ENCODE measurements at regions not wholly inside any gene's neighbourhood (a gene's known extent, or its start where the extent isn't known, plus 50 kb on each side); places are given as distances from the start of the nearest gene placed in this dataset.

DNA sequence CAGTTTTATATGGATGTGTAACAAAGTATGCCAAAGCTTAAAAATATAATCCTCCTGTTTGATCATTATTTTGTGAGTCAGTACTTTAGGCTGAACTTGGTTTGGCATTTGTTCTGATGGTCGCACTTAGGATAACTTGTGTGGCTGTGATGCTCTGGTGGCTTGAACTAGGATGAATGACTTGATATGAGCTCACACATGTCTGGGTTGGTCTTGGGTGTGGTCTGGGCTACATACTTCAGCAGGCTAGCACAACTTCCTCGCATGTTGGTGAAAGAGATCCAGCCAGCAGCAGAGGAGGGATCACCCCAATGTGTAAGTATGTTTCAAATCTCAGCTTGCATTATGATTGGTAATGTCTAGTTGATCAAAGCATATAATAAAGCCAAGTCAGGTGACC lies 969.1 kb upstream of the PCDH9 start:
- H3K36me3 ChIP-seq (ENCODE audit: control insufficient read depth, insufficient read depth, low read length, severe bottlenecking), result no peaks in the 10 kb centered on the region
- no peak overlapping the region for H3K9ac ChIP-seq (ENCODE audit: low read length)
- DNase-seq (ENCODE audit: low read depth), result no peak
- H3K4me1 ChIP-seq (ENCODE audit: control insufficient read depth, insufficient read depth, low read length), result no peaks in the 10 kb centered on the region
- H3K4me3 ChIP-seq (ENCODE audit: low read length), result no peak overlapping the region
- H3K27me3 ChIP-seq (replicated peaks; ENCODE audit: control insufficient read depth, insufficient read depth, low read length), result no peaks in the 10 kb centered on the region
- H3K9me3 ChIP-seq (ENCODE audit: control insufficient read depth, low read length), result no peaks in the 10 kb centered on the region

DNA sequence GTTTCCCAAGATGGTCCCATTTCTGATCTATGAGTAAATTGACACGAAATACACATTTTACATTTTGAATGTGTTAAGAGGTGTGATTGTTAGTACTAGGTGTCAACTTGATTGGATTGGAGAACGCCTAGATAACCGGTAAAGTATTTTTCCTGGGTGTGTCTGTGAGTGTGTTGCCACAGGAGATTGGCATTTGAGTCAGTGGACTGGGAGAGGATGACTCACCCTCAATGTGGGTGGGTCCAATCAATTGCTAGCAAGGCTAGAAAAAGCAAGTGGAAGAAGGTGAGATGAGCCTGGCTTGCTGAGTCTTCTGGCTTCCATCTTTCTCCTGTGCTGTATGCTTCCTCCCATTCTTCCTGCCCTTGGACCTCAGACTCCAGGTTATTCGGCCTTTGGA lies 960.7 kb upstream of the PCDH9 start:
- no peaks in the 10 kb centered on the region for H3K27me3 ChIP-seq (replicated peaks; ENCODE audit: control insufficient read depth, insufficient read depth, low read length)
- DNase-seq (ENCODE audit: low read depth), result peak; percentile 25
- H3K4me1 ChIP-seq (ENCODE audit: control insufficient read depth, insufficient read depth, low read length), result peaks cover 4% of the 10 kb centered on the region
- no peaks in the 10 kb centered on the region for H3K36me3 ChIP-seq (ENCODE audit: control insufficient read depth, insufficient read depth, low read length, severe bottlenecking)
- H3K9me3 ChIP-seq (ENCODE audit: control insufficient read depth, low read length), result no peaks in the 10 kb centered on the region
- no peak overlapping the region for H3K4me3 ChIP-seq (ENCODE audit: low read length)
- H3K9ac ChIP-seq (ENCODE audit: low read length), result no peak overlapping the region

DNA sequence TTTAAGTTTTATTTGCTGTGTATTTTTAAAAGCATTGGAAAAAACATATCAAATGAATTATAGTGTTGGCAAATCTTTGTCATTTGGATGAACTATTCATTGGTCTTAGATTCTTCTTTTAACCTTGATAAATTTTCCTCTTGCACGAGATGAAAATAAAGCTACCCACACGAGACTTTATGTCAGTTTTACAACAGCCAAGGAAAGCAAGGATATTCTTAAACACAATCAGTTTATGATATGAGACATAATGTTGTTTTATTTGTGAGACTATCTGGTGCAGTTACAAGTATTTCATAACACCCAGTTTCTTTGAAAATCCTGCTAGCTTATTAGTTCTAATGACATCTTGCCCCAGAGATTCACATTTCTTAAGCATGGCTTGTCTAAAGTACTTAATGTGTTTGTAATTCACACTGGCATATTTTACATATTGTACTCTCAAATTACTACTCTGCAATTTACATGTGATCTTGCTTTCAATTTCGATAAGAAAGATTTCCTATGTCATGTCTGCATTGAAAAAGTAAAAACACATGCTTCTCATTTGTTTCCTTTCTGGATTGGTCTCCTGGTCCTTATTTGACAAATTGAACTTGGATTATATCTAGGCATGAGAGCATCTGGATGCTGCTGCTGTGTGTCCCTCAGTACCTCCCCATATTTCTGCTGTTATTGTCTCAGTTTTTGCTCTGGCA lies 955.5 kb upstream of the PCDH9 start:
- peak; percentile 43 for DNase-seq (ENCODE audit: low read depth)
- H3K4me1 ChIP-seq (ENCODE audit: control insufficient read depth, insufficient read depth, low read length), result peaks cover 6% of the 10 kb centered on the region

DNA sequence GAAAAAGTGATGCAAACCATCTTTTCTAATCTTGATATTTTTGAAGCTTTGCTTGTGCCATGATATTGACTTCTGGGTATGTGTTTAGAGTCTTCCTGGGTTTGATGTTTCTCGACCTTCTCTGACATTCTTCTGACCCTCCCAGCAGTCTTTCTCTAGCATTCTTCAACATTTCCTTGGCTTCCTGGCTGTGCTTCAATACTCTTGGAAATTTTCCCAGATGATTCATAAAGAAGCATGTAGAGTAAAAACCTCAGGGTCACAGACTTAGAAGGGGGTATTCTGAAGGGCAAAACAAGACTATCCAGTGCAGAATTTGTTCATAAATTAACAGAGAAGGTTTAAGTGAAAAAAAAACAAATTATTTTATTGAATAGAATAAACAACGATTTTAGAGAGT lies 946.3 kb upstream of the PCDH9 start:
- Histone ChIP-seq H3K9me3 (ENCODE audit: control insufficient read depth, low read length) (no peaks in the 10 kb centered on the region), H3K4me3 (ENCODE audit: low read length) (no peak overlapping the region), H3K36me3 (ENCODE audit: control insufficient read depth, insufficient read depth, low read length, severe bottlenecking) (no peaks in the 10 kb centered on the region), H3K4me1 (ENCODE audit: control insufficient read depth, insufficient read depth, low read length) (peaks cover 10% of the 10 kb centered on the region), H3K9ac (ENCODE audit: low read length) (no peak overlapping the region), H3K27me3 (replicated peaks; ENCODE audit: control insufficient read depth, insufficient read depth, low read length) (no peaks in the 10 kb centered on the region)
- DNase-seq (ENCODE audit: low read depth), result peak; percentile 80

More for the DNA sequence above, 955.5 kb upstream of the PCDH9 start:
- no peaks in the 10 kb centered on the region for H3K27me3 ChIP-seq (replicated peaks; ENCODE audit: control insufficient read depth, insufficient read depth, low read length)
- H3K9ac ChIP-seq (ENCODE audit: low read length), result peak overlapping the region; percentile 51
- peak overlapping the region; percentile 60 for H3K4me3 ChIP-seq (ENCODE audit: low read length)
- no peaks in the 10 kb centered on the region for H3K9me3 ChIP-seq (ENCODE audit: control insufficient read depth, low read length)
- no peaks in the 10 kb centered on the region for H3K36me3 ChIP-seq (ENCODE audit: control insufficient read depth, insufficient read depth, low read length, severe bottlenecking)

DNA sequence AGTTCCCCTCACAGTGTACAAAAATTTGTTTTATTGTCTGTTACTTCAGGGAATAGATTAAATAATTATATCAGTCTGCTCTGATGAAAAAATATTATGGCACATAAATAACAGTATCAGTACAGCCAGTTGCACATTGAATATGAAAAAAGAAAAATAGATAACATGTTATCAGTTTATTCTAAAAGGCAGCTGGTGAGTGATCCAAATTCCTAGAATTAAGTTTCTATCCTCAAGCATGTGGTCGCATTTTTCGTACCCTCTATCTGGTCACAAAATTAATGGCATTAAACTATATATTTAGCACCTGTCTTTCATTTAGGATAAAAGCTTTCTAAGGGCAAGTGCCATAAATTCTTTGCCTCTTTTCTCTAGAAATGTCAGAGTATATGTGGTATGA lies 944.8 kb upstream of the PCDH9 start:
- H3K4me1 ChIP-seq (ENCODE audit: control insufficient read depth, insufficient read depth, low read length), result peaks cover 10% of the 10 kb centered on the region
- no peaks in the 10 kb centered on the region for H3K27me3 ChIP-seq (replicated peaks; ENCODE audit: control insufficient read depth, insufficient read depth, low read length)
- H3K4me3 ChIP-seq (ENCODE audit: low read length), result no peak overlapping the region
- no peaks in the 10 kb centered on the region for H3K36me3 ChIP-seq (ENCODE audit: control insufficient read depth, insufficient read depth, low read length, severe bottlenecking)
- H3K9ac ChIP-seq (ENCODE audit: low read length), result no peak overlapping the region
- no peak for DNase-seq (ENCODE audit: low read depth)
- H3K9me3 ChIP-seq (ENCODE audit: control insufficient read depth, low read length), result no peaks in the 10 kb centered on the region

DNA sequence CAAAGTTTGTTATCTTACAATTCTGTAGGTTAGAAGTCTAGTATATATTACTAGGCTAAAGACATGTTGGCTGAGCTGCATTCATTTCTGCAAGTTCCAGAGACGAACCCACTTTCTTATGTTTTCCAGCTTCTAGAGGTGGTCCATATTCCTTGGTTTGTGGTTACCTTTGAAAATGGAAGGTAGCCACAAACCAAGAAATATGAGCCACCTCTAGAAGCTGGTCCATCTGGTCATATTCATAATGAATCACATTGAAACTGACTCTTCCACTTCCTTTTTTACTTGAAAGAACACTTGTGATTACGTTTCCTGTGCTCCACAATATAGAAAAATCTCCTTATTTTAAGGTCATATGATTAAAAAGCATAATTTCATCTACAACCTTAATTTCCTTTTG lies 943.0 kb upstream of the PCDH9 start:
- Histone ChIP-seq H3K4me1 (ENCODE audit: control insufficient read depth, insufficient read depth, low read length) (peaks cover 10% of the 10 kb centered on the region), H3K36me3 (ENCODE audit: control insufficient read depth, insufficient read depth, low read length, severe bottlenecking) (no peaks in the 10 kb centered on the region), H3K9ac (ENCODE audit: low read length) (no peak overlapping the region), H3K4me3 (ENCODE audit: low read length) (no peak overlapping the region), H3K9me3 (ENCODE audit: control insufficient read depth, low read length) (no peaks in the 10 kb centered on the region), H3K27me3 (replicated peaks; ENCODE audit: control insufficient read depth, insufficient read depth, low read length) (no peaks in the 10 kb centered on the region)
- no peak for DNase-seq (ENCODE audit: low read depth)

DNA sequence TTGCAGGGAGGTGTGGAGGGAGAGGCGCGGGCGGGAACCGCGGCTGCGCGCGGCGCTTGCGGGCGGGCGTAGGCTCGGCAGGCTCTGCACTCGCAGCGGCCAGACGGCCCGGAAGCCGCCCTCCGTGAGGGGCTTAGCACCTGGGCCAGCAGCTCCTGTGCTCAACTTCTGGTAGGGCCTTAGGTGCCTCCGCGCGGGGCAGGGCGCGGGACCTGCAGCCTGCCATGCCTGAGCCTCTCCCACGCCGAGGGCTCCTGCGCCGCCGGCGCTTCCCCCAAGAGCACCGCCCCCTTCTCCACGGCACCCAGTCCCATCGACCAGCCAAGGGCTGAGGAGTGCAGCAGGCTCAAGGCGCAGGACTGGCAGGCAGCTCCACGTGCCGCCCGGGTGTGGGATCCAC lies 940.8 kb upstream of the PCDH9 start:
- Histone ChIP-seq H3K9me3 (ENCODE audit: control insufficient read depth, low read length) (no peaks in the 10 kb centered on the region), H3K4me1 (ENCODE audit: control insufficient read depth, insufficient read depth, low read length) (no peaks in the 10 kb centered on the region), H3K4me3 (ENCODE audit: low read length) (no peak overlapping the region), H3K9ac (ENCODE audit: low read length) (no peak overlapping the region), H3K27me3 (replicated peaks; ENCODE audit: control insufficient read depth, insufficient read depth, low read length) (no peaks in the 10 kb centered on the region), H3K36me3 (ENCODE audit: control insufficient read depth, insufficient read depth, low read length, severe bottlenecking) (no peaks in the 10 kb centered on the region)
- DNase-seq (ENCODE audit: low read depth), result no peak

DNA sequence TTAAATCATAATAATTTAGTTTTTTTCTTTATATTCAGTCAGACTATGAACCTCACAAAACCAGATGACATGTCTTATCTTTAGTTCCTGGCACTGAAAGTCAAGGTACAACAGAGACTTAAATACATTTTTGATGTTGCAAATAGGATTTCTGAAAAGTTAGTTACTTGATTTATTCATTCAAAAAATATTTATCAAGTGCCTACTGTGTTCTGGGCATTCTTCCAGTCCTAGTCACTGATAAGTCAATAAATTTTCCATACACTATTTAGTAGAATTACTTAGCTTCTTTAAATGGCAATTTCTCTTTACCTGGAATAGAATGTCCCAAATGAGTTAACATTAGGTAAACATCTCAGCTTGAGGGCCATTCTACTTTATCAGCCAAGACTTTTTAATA lies 938.3 kb upstream of the PCDH9 start:
- Histone ChIP-seq H3K9me3 (ENCODE audit: control insufficient read depth, low read length) (no peaks in the 10 kb centered on the region), H3K9ac (ENCODE audit: low read length) (no peak overlapping the region), H3K27me3 (replicated peaks; ENCODE audit: control insufficient read depth, insufficient read depth, low read length) (no peaks in the 10 kb centered on the region), H3K4me3 (ENCODE audit: low read length) (no peak overlapping the region), H3K4me1 (ENCODE audit: control insufficient read depth, insufficient read depth, low read length) (no peaks in the 10 kb centered on the region), H3K36me3 (ENCODE audit: control insufficient read depth, insufficient read depth, low read length, severe bottlenecking) (no peaks in the 10 kb centered on the region)
- no peak for DNase-seq (ENCODE audit: low read depth)

DNA sequence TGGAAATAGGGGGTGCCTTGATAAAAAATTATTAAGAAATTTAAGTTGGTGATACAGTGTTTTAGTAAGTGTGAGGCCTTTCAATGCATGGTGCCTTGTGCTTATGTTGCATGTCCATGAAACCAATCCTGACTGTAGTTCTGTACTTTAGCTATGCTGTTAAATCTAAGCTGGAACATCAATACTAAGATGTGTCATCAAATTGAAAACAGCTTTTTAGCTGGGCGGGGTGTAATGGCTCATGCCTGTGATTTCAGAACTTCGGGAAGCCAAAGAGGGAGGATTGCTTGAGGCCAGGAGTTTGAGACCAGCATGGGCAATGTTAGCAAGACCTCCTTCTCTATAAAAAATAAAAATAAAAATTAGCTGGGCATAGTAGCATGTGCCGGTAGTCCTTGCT lies 930.3 kb upstream of the PCDH9 start:
- Histone ChIP-seq H3K9ac (ENCODE audit: low read length) (no peak overlapping the region), H3K4me3 (ENCODE audit: low read length) (no peak overlapping the region), H3K4me1 (ENCODE audit: control insufficient read depth, insufficient read depth, low read length) (no peaks in the 10 kb centered on the region), H3K36me3 (ENCODE audit: control insufficient read depth, insufficient read depth, low read length, severe bottlenecking) (no peaks in the 10 kb centered on the region), H3K27me3 (replicated peaks; ENCODE audit: control insufficient read depth, insufficient read depth, low read length) (no peaks in the 10 kb centered on the region), H3K9me3 (ENCODE audit: control insufficient read depth, low read length) (no peaks in the 10 kb centered on the region)
- peak; percentile 35 for DNase-seq (ENCODE audit: low read depth)

DNA sequence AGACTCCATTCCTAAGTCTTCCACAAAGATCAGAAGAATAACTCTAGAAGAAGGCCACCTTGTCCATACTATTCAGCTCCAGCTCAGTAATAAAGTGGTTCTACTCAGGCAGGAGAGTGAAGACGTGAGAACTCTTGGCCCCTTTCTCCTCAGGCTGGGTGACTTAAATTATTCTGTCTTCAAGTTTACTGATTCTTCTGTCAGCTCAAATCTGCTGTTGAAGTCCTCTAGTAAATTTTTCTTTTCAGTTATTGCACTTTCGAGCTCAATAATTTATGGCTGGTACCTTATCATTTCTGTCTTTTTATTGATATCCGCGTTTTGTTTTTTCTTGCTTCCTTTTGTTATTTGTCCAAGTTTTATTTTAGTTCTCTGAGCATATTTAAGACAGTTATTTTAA lies 922.3 kb upstream of the PCDH9 start:
- DNase-seq (ENCODE audit: low read depth), result no peak
- Histone ChIP-seq H3K9me3 (ENCODE audit: control insufficient read depth, low read length) (no peaks in the 10 kb centered on the region), H3K4me1 (ENCODE audit: control insufficient read depth, insufficient read depth, low read length) (no peaks in the 10 kb centered on the region), H3K4me3 (ENCODE audit: low read length) (no peak overlapping the region), H3K36me3 (ENCODE audit: control insufficient read depth, insufficient read depth, low read length, severe bottlenecking) (no peaks in the 10 kb centered on the region), H3K9ac (ENCODE audit: low read length) (no peak overlapping the region), H3K27me3 (replicated peaks; ENCODE audit: control insufficient read depth, insufficient read depth, low read length) (no peaks in the 10 kb centered on the region)

DNA sequence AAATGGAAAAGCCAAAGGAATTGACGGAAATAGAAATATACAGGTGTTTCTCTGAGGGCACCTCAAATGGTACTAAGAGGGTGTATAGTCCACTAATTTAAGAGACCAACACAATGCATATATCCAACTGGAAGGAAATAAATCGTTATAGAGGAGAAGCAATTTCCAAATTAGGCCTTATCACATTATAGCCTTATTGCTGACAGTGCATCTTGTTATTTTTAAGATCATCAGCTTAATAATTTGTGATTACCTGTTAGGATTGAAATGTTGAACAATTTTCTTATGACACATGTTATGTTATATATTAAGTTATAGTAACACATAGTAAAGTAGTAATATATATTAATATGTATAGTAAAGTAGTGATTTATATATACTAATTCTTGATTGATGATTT lies 915.7 kb upstream of the PCDH9 start:
- H3K4me1 ChIP-seq (ENCODE audit: control insufficient read depth, insufficient read depth, low read length), result no peaks in the 10 kb centered on the region
- H3K36me3 ChIP-seq (ENCODE audit: control insufficient read depth, insufficient read depth, low read length, severe bottlenecking), result no peaks in the 10 kb centered on the region
- DNase-seq (ENCODE audit: low read depth), result no peak
- no peak overlapping the region for H3K9ac ChIP-seq (ENCODE audit: low read length)
- no peaks in the 10 kb centered on the region for H3K9me3 ChIP-seq (ENCODE audit: control insufficient read depth, low read length)
- no peak overlapping the region for H3K4me3 ChIP-seq (ENCODE audit: low read length)
- H3K27me3 ChIP-seq (replicated peaks; ENCODE audit: control insufficient read depth, insufficient read depth, low read length), result no peaks in the 10 kb centered on the region

DNA sequence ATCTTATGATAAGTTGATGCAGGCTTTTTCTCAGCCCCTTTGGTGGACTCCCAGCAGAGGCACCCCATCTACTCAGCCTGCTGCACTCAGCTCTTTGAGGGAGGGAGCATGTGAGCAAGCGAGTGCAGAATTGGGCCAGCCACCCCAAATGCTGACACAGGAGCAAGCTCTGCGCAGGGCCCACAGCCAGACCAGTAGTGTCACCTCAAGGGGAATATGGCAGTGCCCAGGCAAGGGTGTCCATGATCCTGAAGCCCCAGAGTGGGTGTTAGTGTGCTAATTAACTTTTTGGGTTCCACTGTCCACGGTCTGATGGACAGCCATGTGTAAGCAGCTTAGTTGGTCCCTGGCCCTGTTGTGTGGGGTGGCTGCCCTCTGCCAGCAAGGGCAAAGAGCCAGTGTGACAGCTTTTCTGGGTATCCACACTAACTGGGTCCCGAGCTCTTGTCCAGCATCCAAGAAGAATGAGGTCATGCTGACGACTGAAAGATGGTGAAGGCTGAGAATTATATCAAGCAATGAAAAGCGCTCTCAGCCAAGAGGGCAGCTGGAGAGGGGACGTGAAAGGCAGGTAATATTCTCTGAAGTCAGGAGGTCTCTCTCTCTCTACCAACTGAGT lies 898.3 kb upstream of the PCDH9 start:
- H3K9ac ChIP-seq (ENCODE audit: low read length), result no peak overlapping the region
- H3K4me3 ChIP-seq (ENCODE audit: low read length), result no peak overlapping the region
- H3K36me3 ChIP-seq (ENCODE audit: control insufficient read depth, insufficient read depth, low read length, severe bottlenecking), result no peaks in the 10 kb centered on the region
- H3K27me3 ChIP-seq (replicated peaks; ENCODE audit: control insufficient read depth, insufficient read depth, low read length), result no peaks in the 10 kb centered on the region
- no peaks in the 10 kb centered on the region for H3K4me1 ChIP-seq (ENCODE audit: control insufficient read depth, insufficient read depth, low read length)
- H3K9me3 ChIP-seq (ENCODE audit: control insufficient read depth, low read length), result no peaks in the 10 kb centered on the region
- no peak for DNase-seq (ENCODE audit: low read depth)
